Adrenal gland (tissue), 5 donors: ENCODE measurements at regions not wholly inside any gene's neighbourhood (a gene's known extent, or its start where the extent isn't known, plus 50 kb on each side); places are given as distances from the start of the nearest gene placed in this dataset.

ENCODE experiments used
- CTCF ChIP-seq, 6 experiments: fragments of 450-650 bp in 4 of 6; fragments of 200-600 bp in 2 of 6; sonication (generic) in 1 of 6; IDR thresholded peaks; 1 replicate in 5 of 6; 2 replicates in 1 of 6; pipeline versions ENCODE4 v1.5.1 to v1.8.0; 2016 to 2021; ENCODE audit warnings: antibody characterized with exemption in 6 of 6, mild to moderate bottlenecking in 2 of 6, moderate library complexity in 1 of 6
- POLR2A ChIP-seq, 2 donors: fragments of 450-650 bp; IDR thresholded peaks; one replicate each; pipeline ENCODE4 v1.6.1; 2017; ENCODE audit warnings: antibody characterized with exemption in 2 of 2, mild to moderate bottlenecking in 2 of 2, moderate library complexity in 1 of 2
- donor health status: DM: no; HTN: no; CAD: no.

DNA sequence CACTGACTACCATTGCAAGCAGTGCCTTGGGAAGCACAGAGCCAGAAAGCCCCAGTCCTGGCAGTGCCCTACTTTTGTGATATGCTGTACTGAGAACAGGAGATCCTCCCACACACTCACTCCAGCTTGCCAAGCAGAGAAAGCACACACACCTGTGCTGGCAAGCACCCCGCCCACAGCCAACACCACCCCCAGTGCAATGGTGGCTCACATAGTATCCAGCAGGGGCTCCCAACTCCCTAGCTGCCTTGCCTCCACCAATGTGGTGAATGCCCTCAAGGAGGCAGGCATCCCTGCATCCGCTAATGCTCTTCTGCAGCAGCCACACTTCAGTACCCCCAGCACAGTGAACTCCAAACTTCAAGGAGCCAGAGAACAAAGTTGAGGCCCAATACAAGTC is 1655.8 kb downstream of the SUCLG1 start:
- no peak for TF ChIP-seq CTCF (IDR thresholded peaks at IDR 0.05)
- TF ChIP-seq POLR2A (IDR thresholded peaks at IDR 0.05) = no peak
